K562 (cell line): ENCODE measurements at regions not wholly inside any gene's neighbourhood (a gene's known extent, or its start where the extent isn't known, plus 50 kb on each side); places are given as distances from the start of the nearest gene placed in this dataset.

Experiments used
- ATAC-seq: fragments of 200-7000 bp; cut with Tn5 transposase; 3 replicates; pipeline ENCODE4 v1.9.1; 2020; ENCODE audit warnings: moderate library complexity
- BruUV-seq: library from RNA; stranded (reverse); fragments of 400-500 nt; replicated peaks from 2 replicates; lab custom pipeline; 2021; lab: Mats Ljungman, UMichigan
- CTCF ChIA-PET: fragments of 300-600 bp; formaldehyde crosslinking; extraction: SDS; loops from one replicate; lab custom pipeline; 2021; ENCODE audit warnings: low intra/inter-chr PET ratio; lab: Yijun Ruan, JAX
- POLR2A ChIA-PET: fragments of 300-600, 350-650 bp; sonication (Branson Sonifier 250); formaldehyde crosslinking; extraction: SDS; loops from one replicate; lab custom pipeline; 2021; ENCODE audit warnings: antibody characterized with exemption, inconsistent platforms; lab: Yijun Ruan, JAX
- DNase-seq, 4 experiments: peaks; one replicate each; pipeline versions ENCODE4 v3.0.0 to v3.0.0-alpha.2; 2011 to 2018; ENCODE audit warnings: low spot score in 3 of 4, mixed read lengths in 3 of 4; ENCODE audit errors: extremely low read depth in 1 of 4
- FAIRE-seq: peaks from 2 replicates; lab custom pipeline; 2011; peaks lifted over from hg19 to GRCh38; lab: Jason Lieb, UNC
- H2AFZ ChIP-seq: 2 replicates; pipeline ENCODE4 v1.6.0; 2011; ENCODE audit warnings: low read depth, low read length, control low read depth, inconsistent platforms
- H3K27ac ChIP-seq: fragments of 200-600 bp; 3 replicates; pipeline ENCODE4 v1.8.0; 2011; ENCODE audit warnings: low read depth, mild to moderate bottlenecking, control low read depth, inconsistent platforms, low read length, moderate library complexity, mixed read lengths; ENCODE audit errors: extremely low read depth
- H3K27me3 ChIP-seq, 2 experiments: fragments of 300-600 bp in 1 of 2; 2 replicates in 1 of 2; 3 replicates in 1 of 2; pipeline versions ENCODE4 v1.6.0 to v1.8.0; 2011; ENCODE audit warnings: inconsistent platforms in 2 of 2, low read length in 2 of 2, mild to moderate bottlenecking in 1 of 2, mixed read lengths in 1 of 2, moderate library complexity in 1 of 2; ENCODE audit not compliant: control insufficient read depth in 2 of 2, insufficient read depth in 2 of 2
- H3K36me3 ChIP-seq: fragments of 300-600 bp; 3 replicates; pipeline ENCODE4 v1.8.0; 2011; ENCODE audit warnings: mild to moderate bottlenecking, low read length, inconsistent platforms; ENCODE audit not compliant: control insufficient read depth, insufficient read depth
- H3K4me1 ChIP-seq, 2 experiments: fragments of 200-600 bp in 1 of 2; replicated peaks in 1 of 2; 2 replicates in 1 of 2; 3 replicates in 1 of 2; pipeline versions ENCODE4 v1.5.1 to v1.8.0; 2011; ENCODE audit warnings: inconsistent platforms in 2 of 2, low read length in 2 of 2, mild to moderate bottlenecking in 1 of 2, mixed read lengths in 1 of 2, moderate library complexity in 1 of 2; ENCODE audit not compliant: control insufficient read depth in 2 of 2, insufficient read depth in 2 of 2
- H3K4me2 ChIP-seq: 2 replicates; pipeline ENCODE4 v1.6.1; 2011; ENCODE audit warnings: low read length, control low read depth, inconsistent platforms, mixed read lengths; ENCODE audit not compliant: insufficient read depth
- H3K4me3 ChIP-seq: fragments of 200-600 bp; sonication (generic), shearing (Covaris generic); 2 replicates; pipeline ENCODE4 v1.5.1; 2016; ENCODE audit warnings: control low read depth, inconsistent platforms
- H3K79me2 ChIP-seq: fragments of 200-600 bp; 3 replicates; pipeline ENCODE4 v1.8.0; 2011; ENCODE audit warnings: low read length, inconsistent platforms; ENCODE audit not compliant: control insufficient read depth, insufficient read depth
- H3K9ac ChIP-seq, 2 experiments: 2 replicates each; pipeline versions ENCODE4 v1.6.0 to v1.6.1; 2011; ENCODE audit warnings: low read depth in 2 of 2, low read length in 2 of 2, control low read depth in 1 of 2, inconsistent platforms in 1 of 2, mild to moderate bottlenecking in 1 of 2, mixed read lengths in 1 of 2; ENCODE audit not compliant: insufficient read depth in 1 of 2
- H3K9me1 ChIP-seq: one replicate; pipeline ENCODE4 v1.6.0; 2011; ENCODE audit warnings: inconsistent platforms, mild to moderate bottlenecking, low read length, moderate library complexity; ENCODE audit not compliant: control insufficient read depth, insufficient read depth
- H3K9me3 ChIP-seq: replicated peaks from 2 replicates; pipeline ENCODE4 v1.5.1; 2011; ENCODE audit warnings: low read depth, low read length, inconsistent platforms; ENCODE audit not compliant: control insufficient read depth, insufficient read depth
- H4K20me1 ChIP-seq: replicated peaks from 2 replicates; pipeline ENCODE4 v1.6.1; 2011; ENCODE audit warnings: low read length, inconsistent platforms, mixed read lengths; ENCODE audit not compliant: control insufficient read depth, insufficient read depth
- DIDO1 ChIP-seq: fragments of 450-650 bp; IDR thresholded peaks from 2 replicates; pipeline ENCODE4 v1.6.1; 2016; ENCODE audit warnings: low read depth, missing biosample characterization, missing genetic modification characterization
- NFIC ChIP-seq: fragments of 450-650 bp; IDR thresholded peaks from 2 replicates; pipeline ENCODE4 v1.6.1; 2017; ENCODE audit warnings: mild to moderate bottlenecking, inconsistent platforms
- RAD21 ChIP-seq, 2 experiments: fragments of 250-450 bp in 1 of 2; fragments of 450-650 bp in 1 of 2; sonication (Bioruptor Pico) in 1 of 2; formaldehyde crosslinking in 1 of 2; IDR thresholded peaks in 1 of 2; conservative IDR thresholded peaks in 1 of 2; 2 replicates each; pipeline versions ENCODE4 v1.4.0 to v1.8.0; 2020 to 2022; ENCODE audit warnings: mild to moderate bottlenecking in 2 of 2, moderate library complexity in 1 of 2
- RBM25 ChIP-seq: fragments of 200-400 bp; formaldehyde crosslinking; IDR thresholded peaks from 2 replicates; pipeline ENCODE4 v1.6.1; 2018; ENCODE audit warnings: low read length, low read depth, moderate library complexity; ENCODE audit not compliant: severe bottlenecking
- RFX5 ChIP-seq: IDR thresholded peaks from 2 replicates; pipeline ENCODE4 v1.6.1; 2011; ENCODE audit warnings: low read depth, mild to moderate bottlenecking, improper control_type of control experiment, low read length
- ZNF121 ChIP-seq: sonication (generic); formaldehyde crosslinking; conservative IDR thresholded peaks from 2 replicates; pipeline ENCODE4 v1.8.0; 2022; ENCODE audit warnings: missing genetic modification reagents
- ZNF184 ChIP-seq: sonication (generic); formaldehyde crosslinking; IDR thresholded peaks from 2 replicates; pipeline ENCODE4 v1.5.0; 2020; ENCODE audit warnings: missing genetic modification reagents
- ZNF24 ChIP-seq: fragments of 450-650 bp; IDR thresholded peaks from 2 replicates; pipeline ENCODE4 v1.6.1; 2016
- ZNF778 ChIP-seq: fragments of 450-650 bp; formaldehyde crosslinking; IDR thresholded peaks from 2 replicates; pipeline ENCODE4 v1.4.0; 2020; ENCODE audit warnings: mild to moderate bottlenecking, moderate library complexity
- WGBS: fragments of 100-300 bp; shearing (Covaris generic); methylation state at CpG from one replicate; pipeline ENCODE4 v1.1.6; 2016; ENCODE audit warnings: low coverage, mixed read lengths; ENCODE audit not compliant: insufficient coverage; ENCODE audit errors: missing lambda C conversion rate; 5-methylcytosine and 5-hydroxymethylcytosine counted together
- in situ Hi-C: fragments of 300-500 bp; cut with MboI; formaldehyde crosslinking; loops from 4 replicates; pipeline ENCODE4 v1.15.0; 2018; ENCODE audit warnings: inconsistent platforms, mixed read lengths
- intact Hi-C: fragments of 100-400 bp; cut with micrococcal nuclease; formaldehyde crosslinking; loops from 2 replicates; pipeline ENCODE4 v1.14.2; 2022

GRCh38 chr19:13652810-13653590 lies 111.3 kb upstream of the MRI1 start:
- Histone ChIP-seq H3K9ac (no peak overlapping the region), H3K27ac (no peak overlapping the region), H3K36me3 (no peaks in the 10 kb centered on the region), H3K4me1 (no peaks in the 10 kb centered on the region), H4K20me1 (no peaks in the 10 kb centered on the region), H3K27me3 (peaks cover 3 to 6% of the 10 kb centered on the region in 2 experiments; a peak in 3 of 5 replicates), H2AFZ (no peak overlapping the region), H3K4me2 (no peak overlapping the region), H3K9me1 (no peaks in the 10 kb centered on the region), H3K79me2 (no peaks in the 10 kb centered on the region)
- 0% methylated on average over 5 of the region's 5 CpGs for whole genome bisulfite sequencing
- CTCF ChIA-PET, result no interaction called here
- POLR2A ChIA-PET, result interaction anchor here (0.7 kb wide), 1 partner anchor 47 kb away, joined by 3 read pairs; no protein-coding TSS in a partner anchor
- intact Hi-C loops, result no loop called here
- no peak for ATAC-seq
- TF ChIP-seq RBM25, result peak; percentile 8
- TF ChIP-seq ZNF184 (CRISPR knock-in tag), result no peak
- no peak for TF ChIP-seq DIDO1 (tag)
- TF ChIP-seq ZNF24, result no peak
- peak; percentile 83 for TF ChIP-seq ZNF121 (CRISPR knock-in tag)
- TF ChIP-seq, all 486 proteins: peak for 2
- FAIRE-seq, result no peak
- no peak overlapping the region for H3K4me3 ChIP-seq
- BruUV-seq, result no TSS peak
- DNase-seq, result no peak
- H3K9me3 ChIP-seq, result no peaks in the 10 kb centered on the region
- in situ Hi-C loops, result no loop called here

GRCh38 chr19:13646758-13647157 lies 117.6 kb upstream of the MRI1 start:
- Histone ChIP-seq H3K4me1 (no peaks in the 10 kb centered on the region), H3K36me3 (no peaks in the 10 kb centered on the region), H3K4me3 (no peak overlapping the region), H3K79me2 (no peaks in the 10 kb centered on the region), H3K4me2 (no peak overlapping the region), H3K9ac (no peak overlapping the region), H3K9me1 (no peaks in the 10 kb centered on the region), H3K9me3 (0 out of 2 replicates have a peak, but pooled peaks cover 2% of the 10 kb centered on the region), H3K27ac (no peak overlapping the region)
- in situ Hi-C loops, result no loop called here
- DNase-seq, result no peak
- BruUV-seq, result no TSS peak
- CTCF ChIA-PET, result no interaction called here
- POLR2A ChIA-PET, result no interaction called here
- ATAC-seq, result no peak
- TF ChIP-seq NFIC, result peak; percentile 29; the same call in 1 of the 2 replicates
- no peak for TF ChIP-seq ZNF778 (CRISPR knock-in tag)
- TF ChIP-seq RAD21 (CRISPR knock-in tag; conservative IDR thresholded peaks at IDR 0.05 in 1 of 2, IDR thresholded peaks at IDR 0.05 in 1 of 2), result no peak
- no peak for TF ChIP-seq RFX5
- TF ChIP-seq, all 486 proteins: peak for 1
- FAIRE-seq, result no peak
- WGBS, result 3% methylated on average over 7 of the region's 7 CpGs
- H4K20me1 ChIP-seq, result no peaks in the 10 kb centered on the region
- H2AFZ ChIP-seq, result no peak overlapping the region
- peaks cover 0 to 10% of the 10 kb centered on the region in 2 experiments; a peak in 4 of 5 replicates for H3K27me3 ChIP-seq
- intact Hi-C loops, result no loop called here
